NB4 (cell line): ENCODE measurements at regions not wholly inside any gene's neighbourhood (a gene's known extent, or its start where the extent isn't known, plus 50 kb on each side); places are given as distances from the start of the nearest gene placed in this dataset.

Experiments
- MYC ChIP-seq: IDR thresholded peaks from 2 replicates; pipeline ENCODE4 v1.6.1; 2011; ENCODE audit warnings: low read depth, low read length
- POLR2A ChIP-seq: IDR thresholded peaks from 2 replicates; pipeline ENCODE4 v1.6.1; 2011; ENCODE audit warnings: mild to moderate bottlenecking; ENCODE audit not compliant: insufficient read length; ENCODE audit errors: extremely low read depth
- TF ChIP-seq, protein P1 (sequence below): IDR thresholded peaks from one replicate; pipeline ENCODE4 v1.5.1; 2012; ENCODE audit warnings: low read depth, low read length

DNA sequence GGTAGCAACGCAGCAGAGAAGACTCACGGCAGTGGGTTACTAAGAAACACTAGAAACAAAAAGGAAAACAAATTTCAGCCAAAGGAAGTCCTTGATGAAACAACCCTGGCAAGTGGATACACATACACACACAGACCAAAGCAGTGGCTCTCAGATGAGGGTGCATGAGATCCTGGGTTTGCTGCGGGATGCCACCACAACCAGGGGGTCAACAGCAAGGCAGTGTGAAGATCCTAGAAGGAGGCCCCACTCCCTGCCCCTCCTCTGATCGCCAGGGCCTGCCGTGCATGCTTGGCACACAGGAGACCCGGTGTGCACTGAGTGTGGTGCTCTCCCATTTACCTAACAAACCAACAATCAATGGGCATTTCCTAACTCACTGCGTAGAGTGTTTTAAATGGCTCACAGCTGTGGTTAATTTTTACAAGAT is 252.3 kb upstream of the KLF14 start:
- TF ChIP-seq, protein P1, sequence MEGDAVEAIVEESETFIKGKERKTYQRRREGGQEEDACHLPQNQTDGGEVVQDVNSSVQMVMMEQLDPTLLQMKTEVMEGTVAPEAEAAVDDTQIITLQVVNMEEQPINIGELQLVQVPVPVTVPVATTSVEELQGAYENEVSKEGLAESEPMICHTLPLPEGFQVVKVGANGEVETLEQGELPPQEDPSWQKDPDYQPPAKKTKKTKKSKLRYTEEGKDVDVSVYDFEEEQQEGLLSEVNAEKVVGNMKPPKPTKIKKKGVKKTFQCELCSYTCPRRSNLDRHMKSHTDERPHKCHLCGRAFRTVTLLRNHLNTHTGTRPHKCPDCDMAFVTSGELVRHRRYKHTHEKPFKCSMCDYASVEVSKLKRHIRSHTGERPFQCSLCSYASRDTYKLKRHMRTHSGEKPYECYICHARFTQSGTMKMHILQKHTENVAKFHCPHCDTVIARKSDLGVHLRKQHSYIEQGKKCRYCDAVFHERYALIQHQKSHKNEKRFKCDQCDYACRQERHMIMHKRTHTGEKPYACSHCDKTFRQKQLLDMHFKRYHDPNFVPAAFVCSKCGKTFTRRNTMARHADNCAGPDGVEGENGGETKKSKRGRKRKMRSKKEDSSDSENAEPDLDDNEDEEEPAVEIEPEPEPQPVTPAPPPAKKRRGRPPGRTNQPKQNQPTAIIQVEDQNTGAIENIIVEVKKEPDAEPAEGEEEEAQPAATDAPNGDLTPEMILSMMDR: no peak
- TF ChIP-seq POLR2A: no peak
- TF ChIP-seq MYC: no peak
